Ramos (cell line): ENCODE measurements at regions not wholly inside any gene's neighbourhood (a gene's known extent, or its start where the extent isn't known, plus 50 kb on each side); places are given as distances from the start of the nearest gene placed in this dataset.
"Not testable (repeated sequence)": the region's sequence is repeated elsewhere in the genome, so short reads cannot be mapped to it uniquely, and the experiment has no call there.

Source experiments
- in situ Hi-C: fragments of 300-500 bp; cut with MboI; formaldehyde crosslinking; loops from one replicate; pipeline ENCODE4 v1.14.3; 2022; ENCODE audit warnings: low sequenced_read_pairs; ENCODE audit not compliant: unreplicated experiment

- in situ Hi-C loops, result not testable (repeated sequence)
Measured at GRCh38 chr2:156254637-156255067, 77.9 kb downstream of the NR4A2 start.

GRCh38 chr2:156253765-156254164 is 78.8 kb downstream of the NR4A2 start:
- in situ Hi-C loops, result no loop called here

- in situ Hi-C loops, result no loop called here
Measured at GRCh38 chr2:156242874-156243273, 89.6 kb downstream of the NR4A2 start.

DNA sequence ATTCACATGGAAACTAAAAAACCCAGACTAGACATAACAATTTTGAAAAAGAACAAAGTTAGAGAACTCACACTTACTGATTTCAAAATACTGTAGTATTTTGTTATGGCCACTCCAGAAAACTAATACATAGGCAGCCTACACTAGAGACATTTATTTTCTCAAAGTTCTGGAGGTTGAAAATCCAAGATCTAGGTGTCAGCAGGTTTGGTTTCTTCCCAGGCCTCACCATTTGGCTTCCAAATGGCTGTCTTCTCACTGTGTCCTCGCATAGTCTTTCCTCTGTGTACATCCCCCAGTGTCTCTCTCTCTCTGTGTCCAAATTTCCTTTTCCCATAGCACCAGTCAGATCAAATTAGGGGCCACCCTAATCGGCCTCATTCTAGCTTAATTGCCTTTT is 95.0 kb downstream of the NR4A2 start:
- in situ Hi-C loops, result no loop called here

GRCh38 chr2:156229724-156230362 is 102.7 kb downstream of the NR4A2 start:
- in situ Hi-C loops, result no loop called here

DNA sequence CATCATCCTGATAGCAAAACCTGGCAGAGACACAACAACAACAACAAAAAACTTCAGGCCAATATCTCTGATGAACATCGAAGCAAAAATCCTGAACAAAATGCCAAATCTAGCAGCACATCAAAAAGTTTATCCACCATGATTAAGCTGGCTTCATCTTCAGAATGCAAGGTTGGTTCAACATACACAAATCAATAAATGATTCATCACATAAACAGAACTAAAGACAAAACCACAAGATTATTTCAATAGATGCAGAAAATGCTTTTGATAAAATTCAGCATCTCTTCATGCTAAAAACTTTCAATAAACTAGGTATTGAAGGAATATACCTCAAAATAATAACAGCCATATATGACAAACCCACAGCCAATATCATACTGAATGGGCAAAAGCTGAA is 109.2 kb downstream of the NR4A2 start:
- in situ Hi-C loops, result not testable (repeated sequence)

DNA sequence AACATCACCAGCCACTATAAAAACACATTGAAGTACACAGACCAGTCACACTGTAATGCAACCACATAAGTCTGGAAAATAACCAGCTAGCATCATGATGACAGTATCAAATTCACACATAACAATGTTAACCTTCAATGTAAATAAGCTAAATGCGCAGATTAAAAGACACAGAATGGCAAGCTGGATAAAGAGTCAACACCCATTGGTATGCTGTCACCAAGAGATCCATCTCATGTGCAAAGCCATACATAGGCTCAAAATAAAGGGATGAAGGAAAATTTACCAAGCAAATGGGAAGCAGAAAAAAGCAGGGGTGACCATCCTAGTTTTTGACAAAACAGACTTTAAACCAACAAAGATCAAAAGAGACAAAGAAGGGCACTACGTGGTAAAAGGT is 110.8 kb downstream of the NR4A2 start:
- in situ Hi-C loops, result no loop called here

GRCh38 chr2:156219491-156220100 is 112.9 kb downstream of the NR4A2 start:
- in situ Hi-C loops, result no loop called here

GRCh38 chr2:156215656-156216055 is 116.9 kb downstream of the NR4A2 start:
- in situ Hi-C loops, result no loop called here

GRCh38 chr2:156211318-156211717 is 121.2 kb downstream of the NR4A2 start:
- in situ Hi-C loops, result no loop called here

DNA sequence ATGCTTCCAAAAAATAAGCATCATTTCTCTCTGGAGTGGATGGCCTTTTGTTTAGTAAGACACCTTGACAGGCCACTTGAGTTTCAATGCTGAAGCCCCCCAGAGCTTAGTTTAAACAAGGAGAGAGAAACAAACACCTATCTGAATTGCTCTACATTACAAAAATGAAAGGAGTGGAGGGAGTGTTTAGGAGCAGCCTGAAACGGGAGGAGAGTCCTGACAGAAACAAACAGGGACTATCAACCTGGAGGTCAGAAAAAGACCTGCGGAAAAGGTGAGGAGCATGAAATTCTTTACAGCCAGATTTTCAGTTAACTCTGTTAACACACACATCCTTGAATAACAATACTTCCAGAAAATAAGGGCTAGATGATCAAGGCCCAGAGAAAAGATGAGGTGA is 126.2 kb downstream of the NR4A2 start:
- in situ Hi-C loops, result no loop called here

- in situ Hi-C loops, result no loop called here
Measured at GRCh38 chr2:156199588-156199987, 132.9 kb downstream of the NR4A2 start.

DNA sequence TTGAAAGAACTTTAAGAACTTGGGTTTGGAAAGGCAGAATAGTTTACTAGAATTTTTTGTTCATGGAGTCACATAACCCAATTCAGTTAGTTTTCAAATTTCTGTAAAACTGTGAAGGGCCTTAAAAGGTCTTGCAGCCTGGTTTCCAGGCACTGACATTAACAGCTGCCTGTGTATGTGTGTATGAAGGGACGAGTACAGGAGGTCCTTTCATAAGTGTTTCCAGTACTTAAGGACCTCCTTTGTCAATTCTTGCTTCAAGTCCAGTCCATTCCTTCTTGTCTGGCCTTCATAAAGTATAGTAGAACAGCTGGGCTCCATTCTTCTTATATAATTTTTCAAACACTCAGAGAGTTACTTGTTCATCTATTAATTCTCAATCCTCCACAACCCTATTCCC is 136.5 kb downstream of the NR4A2 start:
- in situ Hi-C loops, result no loop called here

DNA sequence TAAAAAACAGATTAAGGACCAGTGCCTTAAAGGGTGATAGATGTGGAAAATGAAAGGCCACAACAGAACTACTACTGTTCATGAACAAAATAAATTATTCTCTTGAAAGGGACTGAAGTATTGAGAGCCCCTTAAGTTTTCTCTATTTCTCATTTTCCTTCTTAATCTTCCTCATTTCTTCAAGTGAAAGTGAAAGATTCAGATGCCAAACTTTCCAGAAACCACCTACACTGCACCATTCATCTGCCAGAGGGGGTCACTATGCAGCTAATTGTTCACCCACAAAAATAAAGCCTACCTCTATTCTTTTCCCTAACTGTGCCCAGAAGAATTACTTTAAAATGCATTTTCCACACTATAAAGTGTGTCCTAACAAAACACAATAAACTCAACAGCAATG is 140.1 kb downstream of the NR4A2 start:
- in situ Hi-C loops, result no loop called here

- in situ Hi-C loops, result no loop called here
Measured at GRCh38 chr2:156191527-156191926, 141.0 kb downstream of the NR4A2 start.

GRCh38 chr2:156190517-156190916 is 142.0 kb downstream of the NR4A2 start:
- in situ Hi-C loops, result no loop called here

DNA sequence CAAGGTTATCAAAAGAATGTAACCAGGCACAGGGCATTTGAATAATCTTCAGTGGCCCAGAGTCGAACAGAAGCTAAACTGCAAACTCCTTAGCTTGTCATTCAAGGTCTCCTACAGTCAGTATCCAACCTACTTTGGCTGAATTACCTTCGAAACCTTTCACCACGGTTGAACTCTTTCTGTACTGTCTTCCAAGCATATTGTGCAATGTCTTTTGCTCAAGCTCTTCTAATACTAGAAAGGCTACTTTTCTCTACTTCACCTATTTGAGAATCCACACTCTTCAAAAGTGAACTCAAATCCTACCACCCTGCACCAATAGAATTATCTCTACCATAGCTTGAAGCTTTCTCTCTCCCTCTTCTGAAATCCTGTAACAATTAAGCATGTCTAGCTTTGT is 142.9 kb downstream of the NR4A2 start:
- in situ Hi-C loops, result no loop called here

- in situ Hi-C loops, result no loop called here
Measured at GRCh38 chr2:156189143-156189542, 143.4 kb downstream of the NR4A2 start.

DNA sequence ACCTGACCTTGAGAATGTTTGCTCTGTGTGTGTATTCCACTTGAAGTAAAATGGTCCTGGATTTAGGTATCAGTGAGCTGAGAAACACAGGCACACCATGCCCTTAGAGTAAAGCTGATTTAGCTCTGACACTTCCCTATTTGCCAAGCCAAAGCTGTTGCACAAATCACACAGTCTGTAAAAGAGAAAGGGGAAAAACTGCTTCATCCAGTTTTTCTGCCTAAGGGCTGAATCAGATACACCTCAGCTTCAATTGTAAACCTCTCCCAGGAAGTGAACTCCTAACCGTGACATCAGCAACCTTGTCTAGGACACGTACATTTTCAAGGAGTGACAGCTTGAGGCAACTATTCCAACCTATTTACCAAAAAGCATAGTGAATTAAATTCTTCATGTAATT is 150.4 kb downstream of the NR4A2 start:
- in situ Hi-C loops, result no loop called here

DNA sequence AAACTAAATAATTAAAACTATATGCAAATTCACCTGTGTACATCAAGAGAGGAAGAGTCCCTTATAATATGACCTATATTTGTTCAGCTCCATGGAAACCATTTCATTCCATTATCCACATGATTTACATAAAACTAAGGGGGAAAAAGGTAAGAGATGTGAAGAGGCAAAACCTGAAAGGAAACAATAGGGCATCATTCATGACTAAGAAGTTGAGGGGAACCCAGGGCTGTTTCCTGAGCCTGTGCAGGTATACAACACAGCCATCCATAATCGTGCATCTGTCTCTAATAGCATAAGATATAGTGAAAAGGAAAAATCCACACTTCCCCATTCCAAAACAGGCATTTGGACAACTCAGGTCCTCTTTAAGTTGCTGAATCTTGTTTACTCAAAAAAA is 151.3 kb downstream of the NR4A2 start:
- in situ Hi-C loops, result no loop called here

- in situ Hi-C loops, result no loop called here
Measured at GRCh38 chr2:156177654-156178053, 154.9 kb downstream of the NR4A2 start.

GRCh38 chr2:156175946-156176345 is 156.6 kb downstream of the NR4A2 start:
- in situ Hi-C loops, result no loop called here
